ENCODE measurements at regions not wholly inside any gene's neighbourhood (a gene's known extent, or its start where the extent isn't known, plus 50 kb on each side); places are given as distances from the start of the nearest gene placed in this dataset.

DNA sequence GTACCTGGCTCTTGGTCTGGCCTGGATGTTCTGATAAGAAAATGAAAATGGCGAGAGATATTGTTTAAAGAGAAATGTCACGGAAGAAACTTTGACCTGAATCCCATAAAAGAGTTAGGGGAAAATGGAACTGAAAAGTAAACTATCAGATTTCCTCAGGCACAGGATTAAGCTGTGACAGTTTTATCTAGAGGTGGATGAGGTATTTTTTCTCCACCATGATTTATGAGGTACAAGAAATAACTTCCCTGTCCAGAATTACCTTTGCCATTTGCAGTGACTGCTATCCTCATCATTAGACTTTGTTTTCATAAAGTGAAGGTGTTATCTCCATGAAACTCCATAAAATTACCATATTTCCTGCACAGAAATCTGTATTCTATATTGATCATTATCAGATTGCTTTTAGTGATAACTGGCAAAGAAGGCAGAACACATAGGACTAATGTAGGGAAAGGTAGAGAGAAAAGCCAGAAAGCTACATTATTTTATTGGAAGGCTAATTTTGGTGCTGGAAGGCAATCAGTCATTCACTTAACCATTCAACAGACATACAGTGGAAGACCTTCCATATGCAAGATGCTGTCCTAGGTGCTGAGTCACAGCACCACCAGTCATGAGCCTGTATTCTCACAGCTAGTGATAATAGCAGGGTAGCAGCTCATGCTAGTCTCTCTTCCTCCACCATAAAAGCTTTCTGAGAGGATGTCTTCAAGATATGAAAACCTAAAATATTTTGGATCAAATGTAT, 427.3 kb upstream of the CITED2 start:
- no peak for TF ChIP-seq POLR2A (IDR thresholded peaks at IDR 0.05)
- TF ChIP-seq, protein P1, sequence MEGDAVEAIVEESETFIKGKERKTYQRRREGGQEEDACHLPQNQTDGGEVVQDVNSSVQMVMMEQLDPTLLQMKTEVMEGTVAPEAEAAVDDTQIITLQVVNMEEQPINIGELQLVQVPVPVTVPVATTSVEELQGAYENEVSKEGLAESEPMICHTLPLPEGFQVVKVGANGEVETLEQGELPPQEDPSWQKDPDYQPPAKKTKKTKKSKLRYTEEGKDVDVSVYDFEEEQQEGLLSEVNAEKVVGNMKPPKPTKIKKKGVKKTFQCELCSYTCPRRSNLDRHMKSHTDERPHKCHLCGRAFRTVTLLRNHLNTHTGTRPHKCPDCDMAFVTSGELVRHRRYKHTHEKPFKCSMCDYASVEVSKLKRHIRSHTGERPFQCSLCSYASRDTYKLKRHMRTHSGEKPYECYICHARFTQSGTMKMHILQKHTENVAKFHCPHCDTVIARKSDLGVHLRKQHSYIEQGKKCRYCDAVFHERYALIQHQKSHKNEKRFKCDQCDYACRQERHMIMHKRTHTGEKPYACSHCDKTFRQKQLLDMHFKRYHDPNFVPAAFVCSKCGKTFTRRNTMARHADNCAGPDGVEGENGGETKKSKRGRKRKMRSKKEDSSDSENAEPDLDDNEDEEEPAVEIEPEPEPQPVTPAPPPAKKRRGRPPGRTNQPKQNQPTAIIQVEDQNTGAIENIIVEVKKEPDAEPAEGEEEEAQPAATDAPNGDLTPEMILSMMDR (IDR thresholded peaks at IDR 0.05), result no peak

All from heart left ventricle (tissue), 13 donors.